Activated CD8-positive, alpha-beta memory T cell treated with anti-CD3 and anti-CD28 coated beads, Interleukin-2, amount 50 U/mL, for 1 hour (primary cell): ENCODE measurements at regions not wholly inside any gene's neighbourhood (a gene's known extent, or its start where the extent isn't known, plus 50 kb on each side); places are given as distances from the start of the nearest gene placed in this dataset.
"Not testable (repeated sequence)": the region's sequence is repeated elsewhere in the genome, so short reads cannot be mapped to it uniquely, and the experiment has no call there.

ENCODE experiments used
- DNase-seq: peaks from one replicate; pipeline ENCODE4 v3.0.0-alpha.2; 2020; ENCODE audit errors: extremely low read depth

- DNase-seq = not testable (repeated sequence)
Measured at GRCh38 chr7:65062566-65062965, 56.1 kb upstream of the ERV3-1 start.

DNA sequence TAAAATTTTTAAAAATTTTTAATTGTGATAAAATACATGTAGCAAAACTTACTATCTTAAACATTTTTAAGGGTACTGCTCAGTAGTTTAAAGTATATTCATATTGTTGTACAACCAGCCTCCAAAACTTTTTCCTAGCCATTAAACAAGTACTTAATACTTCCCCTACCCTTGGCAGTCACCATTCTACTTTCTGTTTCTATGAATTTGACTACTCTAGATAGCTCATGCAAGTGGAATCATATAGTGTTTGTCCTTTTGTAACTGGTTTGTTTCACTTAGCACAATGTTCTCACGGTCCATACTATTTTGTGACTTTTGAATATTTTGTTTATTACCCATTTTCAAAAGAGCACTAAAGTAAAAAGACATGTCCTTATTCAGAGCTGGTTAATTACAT lies 52.8 kb upstream of the ERV3-1 start:
- not testable (repeated sequence) for DNase-seq
